ENCODE measurements at regions not wholly inside any gene's neighbourhood (a gene's known extent, or its start where the extent isn't known, plus 50 kb on each side); places are given as distances from the start of the nearest gene placed in this dataset.

DNA sequence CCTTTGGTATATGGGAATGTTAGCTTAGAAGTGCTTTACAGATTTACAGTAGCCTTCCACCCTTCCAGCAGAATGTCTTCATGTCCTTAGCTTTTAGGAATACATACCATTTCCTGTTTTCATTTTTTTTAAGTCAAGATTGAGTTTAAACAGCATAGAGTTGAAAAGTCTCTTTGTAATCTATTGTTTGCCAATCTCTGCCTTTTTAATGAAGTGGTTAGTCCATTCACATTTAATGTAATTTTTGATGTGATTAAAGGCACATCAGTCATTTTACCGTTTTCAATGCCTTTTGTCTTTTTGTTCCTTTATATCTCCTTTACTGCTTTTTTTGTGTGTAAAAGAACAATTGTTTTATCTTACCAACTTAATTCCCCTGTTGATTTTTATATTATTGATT, 233.4 kb upstream of the SMIM21 start:
- Histone ChIP-seq H3K27ac (no peak overlapping the region), H3K9me3 (peaks cover 6% of the 10 kb centered on the region), H3K4me3 (no peak overlapping the region), H3K36me3 (no peaks in the 10 kb centered on the region), H3K27me3 (no peaks in the 10 kb centered on the region), H3K4me1 (no peaks in the 10 kb centered on the region)
- TF ChIP-seq, protein P1, sequence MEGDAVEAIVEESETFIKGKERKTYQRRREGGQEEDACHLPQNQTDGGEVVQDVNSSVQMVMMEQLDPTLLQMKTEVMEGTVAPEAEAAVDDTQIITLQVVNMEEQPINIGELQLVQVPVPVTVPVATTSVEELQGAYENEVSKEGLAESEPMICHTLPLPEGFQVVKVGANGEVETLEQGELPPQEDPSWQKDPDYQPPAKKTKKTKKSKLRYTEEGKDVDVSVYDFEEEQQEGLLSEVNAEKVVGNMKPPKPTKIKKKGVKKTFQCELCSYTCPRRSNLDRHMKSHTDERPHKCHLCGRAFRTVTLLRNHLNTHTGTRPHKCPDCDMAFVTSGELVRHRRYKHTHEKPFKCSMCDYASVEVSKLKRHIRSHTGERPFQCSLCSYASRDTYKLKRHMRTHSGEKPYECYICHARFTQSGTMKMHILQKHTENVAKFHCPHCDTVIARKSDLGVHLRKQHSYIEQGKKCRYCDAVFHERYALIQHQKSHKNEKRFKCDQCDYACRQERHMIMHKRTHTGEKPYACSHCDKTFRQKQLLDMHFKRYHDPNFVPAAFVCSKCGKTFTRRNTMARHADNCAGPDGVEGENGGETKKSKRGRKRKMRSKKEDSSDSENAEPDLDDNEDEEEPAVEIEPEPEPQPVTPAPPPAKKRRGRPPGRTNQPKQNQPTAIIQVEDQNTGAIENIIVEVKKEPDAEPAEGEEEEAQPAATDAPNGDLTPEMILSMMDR (IDR thresholded peaks at IDR 0.05) = no peak
- no peak for ATAC-seq
- no peak for DNase-seq
- intact Hi-C loops (cut with DNase I) = no loop called here

DNA sequence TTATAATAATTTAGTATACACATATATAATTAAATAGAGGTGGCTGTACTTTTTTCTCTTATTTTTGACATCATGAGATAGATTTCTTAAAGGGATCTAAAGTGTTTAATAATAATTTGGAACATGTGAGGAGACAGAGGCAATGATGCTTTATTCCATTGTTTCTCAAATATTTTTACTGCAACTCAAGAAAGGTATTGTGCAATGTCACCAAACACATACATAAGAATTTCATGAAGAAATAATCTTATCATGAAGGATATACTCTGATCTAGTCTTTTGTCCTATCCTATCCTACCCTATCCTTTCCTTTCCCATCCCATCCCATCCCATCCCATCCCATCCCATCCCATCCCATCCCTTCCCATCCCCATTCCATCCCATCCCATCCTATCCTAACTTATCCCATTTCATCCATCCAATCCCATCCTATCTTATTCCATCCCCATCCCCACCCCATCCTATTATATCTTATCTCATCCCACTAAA, 232.1 kb upstream of the SMIM21 start:
- Histone ChIP-seq H3K4me1 (no peaks in the 10 kb centered on the region), H3K4me3 (no peak overlapping the region), H3K27me3 (no peaks in the 10 kb centered on the region), H3K36me3 (no peaks in the 10 kb centered on the region), H3K9me3 (peaks cover 6% of the 10 kb centered on the region), H3K27ac (no peak overlapping the region)
- ATAC-seq (no peak), DNase-seq (no peak)
- TF ChIP-seq, protein P1 (IDR thresholded peaks at IDR 0.05) = no peak
- intact Hi-C loops (cut with DNase I) = no loop called here

DNA sequence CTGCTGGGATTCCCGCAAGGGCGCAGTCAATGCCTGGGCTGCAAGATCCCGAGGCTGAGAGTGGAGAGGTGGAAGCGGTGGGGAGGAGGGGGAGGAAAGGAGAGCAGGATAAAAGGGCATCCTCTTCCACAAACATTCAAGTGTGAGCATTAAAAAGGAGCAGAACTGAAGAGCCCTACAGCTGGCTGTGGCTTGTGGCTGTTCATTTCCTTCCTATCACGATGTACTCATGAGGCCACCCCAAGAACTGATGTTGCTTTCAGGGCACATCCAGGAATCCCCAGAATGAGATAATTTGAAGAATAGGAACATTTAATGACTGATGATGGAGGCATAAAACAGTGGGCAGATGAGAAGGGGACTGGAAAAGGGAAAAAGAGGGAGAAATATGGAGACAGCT, 230.8 kb upstream of the SMIM21 start:
- DNase-seq = no peak
- Histone ChIP-seq H3K9me3 (peaks cover 6% of the 10 kb centered on the region), H3K27ac (no peak overlapping the region), H3K4me1 (no peaks in the 10 kb centered on the region), H3K36me3 (no peaks in the 10 kb centered on the region), H3K27me3 (no peaks in the 10 kb centered on the region), H3K4me3 (no peak overlapping the region)
- intact Hi-C loops (cut with DNase I) = no loop called here
- no peak for ATAC-seq
- TF ChIP-seq, protein P1 (IDR thresholded peaks at IDR 0.05) = no peak

DNA sequence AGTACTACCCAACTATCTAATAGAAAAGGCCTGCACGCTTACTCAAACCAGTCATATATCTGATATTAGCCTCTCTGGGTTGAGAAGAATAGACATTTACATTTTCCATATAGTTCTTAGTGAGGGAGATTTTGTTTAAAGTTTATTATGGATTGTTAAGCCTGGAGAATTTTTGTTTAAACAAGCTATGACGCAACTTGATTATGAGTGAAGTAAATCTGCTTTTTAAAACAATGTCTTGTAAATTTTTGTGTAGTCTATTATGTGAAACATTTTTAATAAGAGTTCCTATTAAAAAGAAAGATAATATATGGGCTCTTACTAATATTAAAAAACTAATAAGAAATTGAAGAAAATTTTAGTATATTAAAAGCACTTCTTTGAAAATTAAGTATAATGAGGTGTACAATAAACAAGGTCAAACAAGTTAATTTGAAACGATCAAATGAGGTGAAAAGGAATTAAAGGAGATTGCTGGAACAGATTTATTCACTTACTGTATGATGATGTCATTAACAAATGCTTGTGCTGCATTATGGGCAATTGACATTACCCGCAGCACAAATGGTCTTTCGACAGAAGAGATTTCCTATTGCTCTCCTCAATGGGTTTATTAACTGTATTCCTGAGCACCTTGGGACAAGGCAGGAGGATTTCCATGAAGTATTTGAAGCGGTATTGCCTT, 229.2 kb upstream of the SMIM21 start:
- H3K4me3 ChIP-seq = no peak overlapping the region
- no peaks in the 10 kb centered on the region for H3K27me3 ChIP-seq
- TF ChIP-seq, protein P1 (IDR thresholded peaks at IDR 0.05) = no peak
- H3K36me3 ChIP-seq = no peaks in the 10 kb centered on the region
- intact Hi-C loops (cut with DNase I) = no loop called here
- DNase-seq = no peak
- no peak overlapping the region for H3K27ac ChIP-seq
- no peaks in the 10 kb centered on the region for H3K4me1 ChIP-seq
- H3K9me3 ChIP-seq = peaks cover 6% of the 10 kb centered on the region
- no peak for ATAC-seq

DNA sequence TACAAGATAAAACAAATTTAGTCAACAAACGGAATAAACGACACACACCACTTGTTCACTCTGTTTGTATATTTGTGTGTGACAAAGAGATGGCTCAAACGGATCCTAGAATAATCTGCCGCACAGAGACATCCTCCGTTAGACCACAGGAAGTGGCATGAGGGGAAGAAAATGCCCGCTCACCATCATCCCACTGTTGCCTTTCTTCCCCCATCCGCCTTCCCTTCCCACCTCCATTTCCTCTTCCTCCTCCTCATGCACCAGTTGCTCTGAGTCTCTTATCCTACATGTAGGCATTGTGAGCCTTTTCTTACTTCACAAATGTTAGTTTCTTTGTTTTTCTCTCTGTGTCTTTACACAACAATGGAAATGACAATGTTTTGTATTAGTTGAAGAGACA, 228.5 kb upstream of the SMIM21 start:
- Histone ChIP-seq H3K27me3 (no peaks in the 10 kb centered on the region), H3K4me1 (no peaks in the 10 kb centered on the region), H3K27ac (no peak overlapping the region), H3K9me3 (peaks cover 5% of the 10 kb centered on the region), H3K4me3 (no peak overlapping the region), H3K36me3 (no peaks in the 10 kb centered on the region)
- ATAC-seq (no peak), DNase-seq (no peak)
- intact Hi-C loops (cut with DNase I) = no loop called here
- TF ChIP-seq, protein P1 (IDR thresholded peaks at IDR 0.05) = no peak
